ENCODE measurements at regions not wholly inside any gene's neighbourhood (a gene's known extent, or its start where the extent isn't known, plus 50 kb on each side); places are given as distances from the start of the nearest gene placed in this dataset.

DNA sequence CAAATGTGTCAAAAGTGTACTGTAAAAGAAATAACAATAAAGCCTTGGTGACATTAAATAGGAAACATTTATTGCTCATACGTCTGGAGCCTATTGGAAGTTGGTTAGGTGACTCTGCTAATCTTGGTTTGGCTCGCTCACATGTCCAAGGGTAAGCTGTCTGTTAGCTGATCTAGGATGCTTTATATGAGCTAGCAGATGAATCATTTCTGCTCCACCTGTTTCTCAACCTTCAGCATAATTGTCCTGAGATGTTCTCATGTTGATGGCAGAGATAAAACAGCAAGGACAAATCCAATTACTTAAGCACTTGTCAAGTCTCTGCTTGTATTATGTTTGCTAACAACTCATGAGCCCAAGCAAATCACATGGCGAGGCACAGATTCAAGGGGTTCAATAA is 56.0 kb upstream of the CD53 start:
- ATAC-seq: no peak
- peaks cover 0 to 7% (median 0%) of the 10 kb centered on the region in 5 donors for H3K36me3 Mint-ChIP-seq

GRCh38 chr1:110811529-110811928 is 61.4 kb upstream of the CD53 start:
- Mint-ChIP-seq H3K27ac (peak overlapping the region in 1 of 9 donors; percentile 2), H3K27me3 (peaks cover 0 to 51% (median 0%) of the 10 kb centered on the region in 5 donors), H3K9me3 (peaks cover 0 to 10% (median 3%) of the 10 kb centered on the region in 11 donors), H3K4me3 (no peak overlapping the region), H3K36me3 (peaks cover 0 to 4% (median 0%) of the 10 kb centered on the region in 5 donors), H3K4me1 (peaks cover 0 to 11% (median 6%) of the 10 kb centered on the region in 7 donors)
- Histone ChIP-seq H3K9me3 (ENCODE audit: control insufficient read depth in 2 of 3, low read length in 3 of 3) (no peaks in the 10 kb centered on the region), H3K27ac (ENCODE audit: low read depth, low read length) (no peak overlapping the region), H3K36me3 (ENCODE audit: control insufficient read depth in 2 of 3, insufficient read depth in 3 of 3, low read length in 3 of 3) (no peaks in the 10 kb centered on the region), H3K27me3 (ENCODE audit: control insufficient read depth in 2 of 2, insufficient read depth in 2 of 2, low read length in 2 of 2) (no peaks in the 10 kb centered on the region), H3K4me1 (ENCODE audit: control insufficient read depth in 2 of 2, insufficient read depth in 2 of 2, low read length in 2 of 2) (no peaks in the 10 kb centered on the region), H3K4me3 (ENCODE audit: low read length) (no peak overlapping the region)
- POLR2A ChIA-PET: interaction anchor here (0.6 kb wide), 1 partner anchor 191 kb away, joined by 3 read pairs; no protein-coding TSS in a partner anchor
- CTCF ChIA-PET: no interaction called here
- intact Hi-C loops (cut with micrococcal nuclease): no loop called here
- ATAC-seq (no peak), DNase-seq (no peak)

More for the DNA sequence above, 56.0 kb upstream of the CD53 start:
- H3K27ac Mint-ChIP-seq: peak overlapping the region in 1 of 9 donors; percentile 48
- H3K9me3 ChIP-seq (ENCODE audit: control insufficient read depth in 2 of 3, low read length in 3 of 3): no peaks in the 10 kb centered on the region
- DNase-seq: no peak
- H3K27me3 Mint-ChIP-seq: peaks cover 0 to 66% (median 0%) of the 10 kb centered on the region in 5 donors
- peaks cover 0 to 5% (median 2%) of the 10 kb centered on the region in 11 donors for H3K9me3 Mint-ChIP-seq
- H3K4me3 ChIP-seq (ENCODE audit: low read length): no peak overlapping the region
- ChIA-PET POLR2A (no interaction called here), CTCF (no interaction called here)
- no peak overlapping the region for H3K27ac ChIP-seq (ENCODE audit: low read depth, low read length)
- intact Hi-C loops (cut with micrococcal nuclease): no loop called here
- no peak overlapping the region for H3K4me3 Mint-ChIP-seq
- peaks cover 0 to 6% (median 0%) of the 10 kb centered on the region in 7 donors for H3K4me1 Mint-ChIP-seq
- no peaks in the 10 kb centered on the region for H3K27me3 ChIP-seq (ENCODE audit: control insufficient read depth in 2 of 2, insufficient read depth in 2 of 2, low read length in 2 of 2)
- H3K4me1 ChIP-seq (ENCODE audit: control insufficient read depth in 2 of 2, insufficient read depth in 2 of 2, low read length in 2 of 2): no peaks in the 10 kb centered on the region
- H3K36me3 ChIP-seq (ENCODE audit: control insufficient read depth in 2 of 3, insufficient read depth in 3 of 3, low read length in 3 of 3): no peaks in the 10 kb centered on the region

DNA sequence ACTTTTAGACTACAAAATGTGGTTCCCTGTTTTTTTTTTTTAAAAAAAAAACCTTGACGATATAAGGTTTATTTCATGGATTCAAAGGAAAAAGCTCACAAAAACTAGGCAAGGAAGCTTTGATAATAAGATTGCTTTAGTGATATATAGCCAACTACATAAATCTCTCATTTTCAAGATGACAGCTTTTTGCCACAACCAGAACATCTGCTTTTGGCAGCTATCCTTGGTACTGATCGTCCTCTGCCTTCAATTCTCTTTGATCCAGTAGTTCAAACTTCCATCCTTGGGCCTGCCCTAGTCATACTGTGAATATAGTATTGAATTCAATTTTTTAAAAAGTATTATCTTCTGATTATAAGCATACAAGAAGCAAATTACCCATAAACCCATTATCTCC is 72.9 kb upstream of the CD53 start:
- CTCF ChIA-PET: interaction anchor here (0.8 to 1.4 kb wide), 4 partner anchors 13 to 1646 kb away, joined by 3 to 6 read pairs (median 4); no protein-coding TSS in a partner anchor

DNA sequence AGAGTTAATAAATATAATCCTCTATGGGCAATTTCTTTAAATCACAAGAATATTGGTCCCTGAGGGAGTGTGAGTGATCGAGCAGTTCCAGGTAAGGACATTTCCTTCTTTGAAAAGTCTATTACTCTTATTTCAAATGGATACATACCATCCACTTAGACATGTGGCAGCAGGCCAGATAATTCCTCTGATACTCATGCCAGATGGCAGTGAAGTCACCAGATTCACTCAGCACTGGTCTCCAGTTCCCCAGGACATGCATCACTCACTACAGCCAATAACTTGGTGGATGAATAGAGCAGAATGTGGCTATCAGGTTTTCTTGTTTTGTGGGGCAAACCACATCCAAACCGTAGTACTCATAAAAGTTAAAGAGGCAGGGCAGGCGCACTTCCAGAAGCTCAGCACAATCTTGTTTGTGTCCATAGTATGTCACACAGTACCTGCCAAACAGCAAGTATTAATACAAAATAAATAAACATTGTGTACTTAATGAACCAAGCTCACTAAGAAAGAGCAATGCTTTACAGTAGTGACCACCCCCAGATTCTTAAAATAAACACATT is 74.2 kb upstream of the CD53 start:
- Mint-ChIP-seq H3K27me3 (peaks cover 0 to 46% (median 0%) of the 10 kb centered on the region in 5 donors), H3K36me3 (peaks cover 5 to 23% (median 9%) of the 10 kb centered on the region in 5 donors), H3K4me3 (no peak overlapping the region), H3K9me3 (peaks cover 3 to 40% (median 11%) of the 10 kb centered on the region in 11 donors), H3K4me1 (peaks cover 0 to 2% (median 0%) of the 10 kb centered on the region in 7 donors), H3K27ac (no peak overlapping the region)
- no peak overlapping the region for H3K27ac ChIP-seq (ENCODE audit: low read depth, low read length)
- H3K36me3 ChIP-seq (ENCODE audit: control insufficient read depth in 2 of 3, insufficient read depth in 3 of 3, low read length in 3 of 3): no peaks in the 10 kb centered on the region
- ChIA-PET POLR2A (no interaction called here), CTCF (interaction anchor here (1.4 kb wide), 1 partner anchor 15 kb away, joined by 6 read pairs; no protein-coding TSS in a partner anchor)
- H3K4me3 ChIP-seq (ENCODE audit: low read length): no peak overlapping the region
- no peak for ATAC-seq
- H3K9me3 ChIP-seq (ENCODE audit: control insufficient read depth in 2 of 3, low read length in 3 of 3): peaks cover 0 to 4% (median 0%) of the 10 kb centered on the region in 3 experiments
- H3K4me1 ChIP-seq (ENCODE audit: control insufficient read depth in 2 of 2, insufficient read depth in 2 of 2, low read length in 2 of 2): no peaks in the 10 kb centered on the region
- intact Hi-C loops (cut with micrococcal nuclease): no loop called here
- DNase-seq: no peak
- no peaks in the 10 kb centered on the region for H3K27me3 ChIP-seq (ENCODE audit: control insufficient read depth in 2 of 2, insufficient read depth in 2 of 2, low read length in 2 of 2)

More for the DNA sequence above, 72.9 kb upstream of the CD53 start:
- peaks cover 0 to 40% (median 0%) of the 10 kb centered on the region in 5 donors for H3K27me3 Mint-ChIP-seq
- Histone ChIP-seq H3K27me3 (ENCODE audit: control insufficient read depth in 2 of 2, insufficient read depth in 2 of 2, low read length in 2 of 2) (no peaks in the 10 kb centered on the region), H3K36me3 (ENCODE audit: control insufficient read depth in 2 of 3, insufficient read depth in 3 of 3, low read length in 3 of 3) (no peaks in the 10 kb centered on the region), H3K4me1 (ENCODE audit: control insufficient read depth in 2 of 2, insufficient read depth in 2 of 2, low read length in 2 of 2) (no peaks in the 10 kb centered on the region), H3K4me3 (ENCODE audit: low read length) (no peak overlapping the region), H3K9me3 (ENCODE audit: control insufficient read depth in 2 of 3, low read length in 3 of 3) (peaks cover 0 to 4% (median 0%) of the 10 kb centered on the region in 3 experiments), H3K27ac (ENCODE audit: low read depth, low read length) (no peak overlapping the region)
- DNase-seq: no peak
- no peak overlapping the region for H3K4me3 Mint-ChIP-seq
- peaks cover 7 to 16% (median 10%) of the 10 kb centered on the region in 5 donors for H3K36me3 Mint-ChIP-seq
- POLR2A ChIA-PET: interaction anchor here (0.7 to 1.7 kb wide), 2 partner anchors 12 to 15 kb away, joined by 4 to 5 read pairs; no protein-coding TSS in a partner anchor
- peaks cover 3 to 42% (median 14%) of the 10 kb centered on the region in 11 donors for H3K9me3 Mint-ChIP-seq
- intact Hi-C loops (cut with micrococcal nuclease): no loop called here
- peaks cover 0 to 2% (median 0%) of the 10 kb centered on the region in 7 donors for H3K4me1 Mint-ChIP-seq
- H3K27ac Mint-ChIP-seq: no peak overlapping the region
- ATAC-seq: no peak

DNA sequence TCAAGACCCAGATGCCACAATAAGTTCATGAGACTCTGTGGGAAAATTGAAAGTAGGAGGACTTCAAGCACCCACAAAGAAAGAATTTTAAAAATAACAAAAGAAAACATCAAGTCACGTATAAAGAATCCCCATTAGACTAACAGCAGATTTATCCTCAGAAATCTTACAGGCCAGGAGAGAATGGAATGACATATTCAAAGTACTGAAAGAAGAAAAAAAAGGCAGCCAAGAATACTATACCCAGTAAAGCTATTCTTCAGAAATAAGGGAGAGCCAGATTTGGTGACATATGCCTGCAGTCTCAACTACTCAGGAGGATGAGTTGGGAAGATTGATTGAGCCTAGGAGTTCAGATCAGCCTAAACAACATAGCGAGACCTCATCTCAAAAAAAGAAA is 84.3 kb upstream of the CD53 start:
- Histone ChIP-seq H3K9me3 (ENCODE audit: control insufficient read depth in 2 of 3, low read length in 3 of 3) (peaks cover 0 to 16% (median 0%) of the 10 kb centered on the region in 3 experiments), H3K27me3 (ENCODE audit: control insufficient read depth in 2 of 2, insufficient read depth in 2 of 2, low read length in 2 of 2) (no peaks in the 10 kb centered on the region), H3K4me3 (ENCODE audit: low read length) (peak overlapping the region; percentile 40), H3K27ac (ENCODE audit: low read depth, low read length) (no peak overlapping the region), H3K36me3 (ENCODE audit: control insufficient read depth in 2 of 3, insufficient read depth in 3 of 3, low read length in 3 of 3) (no peaks in the 10 kb centered on the region), H3K4me1 (ENCODE audit: control insufficient read depth in 2 of 2, insufficient read depth in 2 of 2, low read length in 2 of 2) (peaks cover 39 to 47% of the 10 kb centered on the region in 2 donors)
- H3K9me3 Mint-ChIP-seq: peaks cover 1 to 54% (median 24%) of the 10 kb centered on the region in 11 donors
- CTCF ChIA-PET: interaction anchor here (1.0 to 2.9 kb wide), 3 partner anchors 24 to 45 kb away, joined by 3 to 17 read pairs (median 3); no protein-coding TSS in a partner anchor
- ATAC-seq: no peak
- POLR2A ChIA-PET: interaction anchor here (0.9 to 3.1 kb wide), 4 partner anchors 8 to 84 kb away, joined by 3 to 36 read pairs (median 4); partner anchors contain the start of gene CD53
- H3K4me1 Mint-ChIP-seq: peaks cover 41 to 66% (median 58%) of the 10 kb centered on the region in 7 donors
- DNase-seq: peak in 1 of 9 donors; percentile 9
- intact Hi-C loops (cut with micrococcal nuclease): no loop called here
- peaks cover 0 to 23% (median 0%) of the 10 kb centered on the region in 5 donors for H3K27me3 Mint-ChIP-seq
- peaks cover 6 to 34% (median 17%) of the 10 kb centered on the region in 5 donors for H3K36me3 Mint-ChIP-seq
- H3K4me3 Mint-ChIP-seq: peak overlapping the region in 6 of 10 donors; percentile 2 to 77 (median 24)
- H3K27ac Mint-ChIP-seq: peak overlapping the region in 8 of 9 donors; percentile 1 to 95 (median 82)

DNA sequence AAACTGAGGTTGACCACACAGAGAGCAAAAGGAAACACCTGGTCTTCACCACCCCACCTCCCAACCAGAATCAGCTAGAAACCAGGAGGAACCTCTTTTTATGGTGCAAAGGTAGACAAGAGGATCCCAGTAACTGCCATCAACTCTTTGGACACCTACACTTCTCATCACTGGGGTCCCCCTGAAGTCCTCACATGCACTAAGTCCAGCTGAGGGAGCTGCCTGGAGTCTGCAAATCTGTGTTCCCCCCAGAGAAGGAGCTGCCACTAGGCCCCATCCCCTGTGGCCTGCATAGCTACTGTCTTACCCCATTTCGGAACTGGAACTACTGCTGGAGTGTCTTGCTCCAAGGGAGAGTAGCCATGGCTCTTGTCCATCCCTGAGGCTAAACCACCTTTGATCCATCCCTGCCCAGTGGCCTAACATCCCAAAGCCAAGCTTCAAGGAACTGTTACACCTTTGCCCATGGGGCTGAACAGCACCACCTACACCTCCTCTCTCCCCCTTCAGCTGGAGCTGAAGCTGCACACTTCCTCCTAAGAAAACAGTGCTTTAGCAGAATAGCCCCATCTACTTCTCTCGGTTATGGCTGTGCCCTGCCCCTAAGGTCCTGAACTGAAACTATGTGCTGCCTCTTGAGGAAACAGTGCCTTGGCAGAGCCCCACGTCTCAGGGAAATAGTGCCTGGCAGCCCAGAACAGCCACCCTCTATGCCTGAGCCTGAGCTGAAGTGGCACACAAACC is 85.4 kb upstream of the CD53 start:
- H3K36me3 ChIP-seq (ENCODE audit: control insufficient read depth in 2 of 3, insufficient read depth in 3 of 3, low read length in 3 of 3): no peaks in the 10 kb centered on the region
- peaks cover 1 to 45% (median 21%) of the 10 kb centered on the region in 11 donors for H3K9me3 Mint-ChIP-seq
- H3K4me1 Mint-ChIP-seq: peaks cover 43 to 78% (median 70%) of the 10 kb centered on the region in 7 donors
- intact Hi-C loops (cut with micrococcal nuclease): loop anchor here (1.0 to 2.0 kb wide), 5 partner anchors 43 to 205 kb away; partner anchors contain the start of gene LRIF1 (in 1 of the 2)
- peak overlapping the region; percentile 72 to 95 (median 87) for H3K27ac Mint-ChIP-seq
- peak overlapping the region; percentile 40 for H3K4me3 ChIP-seq (ENCODE audit: low read length)
- peak; percentile 78 for ATAC-seq
- ChIA-PET POLR2A (interaction anchor here (0.6 to 3.1 kb wide), 18 partner anchors 9 to 578 kb away, joined by 3 to 36 read pairs (median 4); partner anchors contain the start of genes CD53, KCNA3 and LRIF1), CTCF (interaction anchor here (0.7 to 9.0 kb wide), 17 partner anchors 12 to 236 kb away, joined by 3 to 104 read pairs (median 3); no protein-coding TSS in a partner anchor)
- no peaks in the 10 kb centered on the region for H3K27me3 ChIP-seq (ENCODE audit: control insufficient read depth in 2 of 2, insufficient read depth in 2 of 2, low read length in 2 of 2)
- H3K36me3 Mint-ChIP-seq: peaks cover 6 to 28% (median 17%) of the 10 kb centered on the region in 5 donors
- peaks cover 0 to 14% (median 0%) of the 10 kb centered on the region in 5 donors for H3K27me3 Mint-ChIP-seq
- peak in 7 of 9 donors; percentile 25 to 78 (median 61) for DNase-seq
- peak overlapping the region; percentile 72 to 88 (median 80) for H3K4me3 Mint-ChIP-seq
- H3K9me3 ChIP-seq (ENCODE audit: control insufficient read depth in 2 of 3, low read length in 3 of 3): peaks cover 0 to 16% (median 0%) of the 10 kb centered on the region in 3 experiments
- H3K4me1 ChIP-seq (ENCODE audit: control insufficient read depth in 2 of 2, insufficient read depth in 2 of 2, low read length in 2 of 2): peaks cover 49 to 56% of the 10 kb centered on the region in 2 donors
- H3K27ac ChIP-seq (ENCODE audit: low read depth, low read length): peak overlapping the region; percentile 55

Measured in naive thymus-derived CD4-positive, alpha-beta T cell (primary cell).